ENCODE measurements at regions not wholly inside any gene's neighbourhood (a gene's known extent, or its start where the extent isn't known, plus 50 kb on each side); places are given as distances from the start of the nearest gene placed in this dataset.
"Not testable (repeated sequence)": the region's sequence is repeated elsewhere in the genome, so short reads cannot be mapped to it uniquely, and the experiment has no call there.

DNA sequence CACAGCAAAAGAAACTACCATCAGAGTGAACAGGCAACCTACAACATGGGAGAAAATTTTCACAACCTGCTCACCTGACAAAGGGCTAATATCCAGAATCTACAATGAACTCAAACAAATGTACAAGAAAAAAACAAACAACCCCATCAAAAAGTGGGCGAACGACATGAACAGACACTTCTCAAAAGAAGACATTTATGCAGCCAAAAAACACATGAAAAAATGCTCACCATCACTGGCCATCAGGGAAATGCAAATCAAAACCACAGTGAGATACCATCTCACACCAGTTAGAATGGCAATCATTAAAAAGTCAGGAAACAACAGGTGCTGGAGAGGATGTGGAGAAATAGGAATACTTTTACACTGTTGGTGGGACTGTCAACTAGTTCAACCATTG is 207.8 kb downstream of the USP6NL start:
- DNase-seq (ENCODE audit: low read depth in 2 of 2), result not testable (repeated sequence)

DNA sequence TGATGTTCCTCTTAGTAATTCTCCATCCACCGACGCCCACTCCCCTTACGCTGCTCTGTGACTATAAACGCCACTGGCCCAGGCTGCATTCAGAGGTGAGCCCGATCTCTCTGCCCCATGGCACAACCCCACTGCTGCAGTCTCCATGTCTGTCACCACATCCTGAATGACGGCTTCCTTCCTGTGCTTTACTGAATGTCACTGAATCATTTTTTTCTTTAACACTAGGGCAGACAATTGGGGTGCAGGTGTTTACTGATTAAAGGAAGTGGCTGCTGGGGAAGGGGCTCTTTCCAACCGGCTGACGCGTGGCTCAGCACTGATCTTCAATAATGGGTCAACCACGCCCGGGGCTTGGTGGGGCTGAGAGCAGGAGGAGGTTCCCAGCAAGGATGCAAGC is 208.3 kb downstream of the USP6NL start:
- DNase-seq (ENCODE audit: low read depth in 2 of 2), result peak; percentile 9 to 37

DNA sequence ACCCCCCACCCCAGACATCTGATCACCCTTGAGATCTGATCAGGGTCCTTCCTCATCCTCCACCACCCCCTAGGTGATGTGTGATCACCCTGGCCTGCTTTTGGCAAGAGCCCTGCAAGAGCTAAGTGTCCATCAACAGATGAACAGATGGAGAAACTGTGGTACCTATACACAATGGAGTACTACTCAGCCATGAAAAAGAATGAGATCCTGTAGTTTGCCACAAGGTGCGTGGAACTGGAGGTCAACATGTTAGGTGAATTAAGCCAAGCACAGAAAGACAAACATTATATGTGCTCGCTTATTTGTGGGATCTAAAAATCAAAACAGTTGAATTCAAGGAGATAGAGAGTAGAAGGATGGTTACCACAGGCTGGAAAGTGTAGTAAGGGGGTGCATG is 209.1 kb downstream of the USP6NL start:
- DNase-seq (ENCODE audit: low read depth in 2 of 2), result no peak

DNA sequence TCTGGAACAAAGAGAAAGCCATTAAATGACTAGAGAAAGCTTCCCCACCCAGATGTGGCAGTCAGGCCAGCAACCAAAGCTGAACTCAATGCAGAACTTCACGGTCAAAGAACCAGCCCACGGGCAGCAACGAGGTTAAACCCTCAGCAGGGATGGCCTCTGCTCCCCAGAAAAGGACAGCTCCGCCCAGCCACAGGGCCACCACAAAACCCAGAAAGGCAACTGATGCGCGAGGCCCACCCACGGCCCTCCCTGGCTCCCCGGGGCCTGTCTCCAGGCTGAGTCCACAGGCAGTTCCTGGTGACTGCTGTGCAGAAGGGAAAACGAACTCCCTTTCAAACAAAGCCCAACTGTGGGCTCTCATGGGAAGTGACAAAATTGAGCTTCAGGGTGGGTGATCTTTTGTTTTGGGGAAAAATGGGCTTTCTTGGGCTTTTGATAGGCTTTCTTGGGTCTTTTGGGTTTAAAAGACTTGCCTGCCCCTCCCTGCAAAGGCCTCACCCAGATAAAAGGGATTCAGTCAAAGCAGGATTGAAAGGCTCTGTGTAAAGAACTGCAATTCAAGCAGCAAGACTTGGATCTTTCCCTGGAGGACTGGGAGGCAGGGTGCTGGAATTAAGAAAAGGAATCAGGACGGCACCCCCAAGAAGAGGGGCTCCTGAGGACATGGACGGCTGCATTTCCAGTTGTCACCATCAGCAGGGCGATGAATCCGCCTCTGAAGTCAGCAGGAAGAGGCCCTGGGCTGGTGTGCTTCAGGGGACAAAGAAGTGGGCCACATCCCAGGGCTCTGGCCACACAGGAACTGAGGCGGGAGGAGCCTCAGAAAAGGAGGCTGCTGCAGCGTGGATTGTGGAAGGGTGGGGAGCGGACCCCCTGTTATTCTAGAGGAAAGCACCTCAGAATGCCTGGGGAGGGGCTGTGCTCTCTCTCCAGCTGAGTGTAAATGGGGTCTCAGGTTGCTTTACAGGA is 209.9 kb downstream of the USP6NL start:
- no peak for DNase-seq (ENCODE audit: low read depth in 2 of 2)

DNA sequence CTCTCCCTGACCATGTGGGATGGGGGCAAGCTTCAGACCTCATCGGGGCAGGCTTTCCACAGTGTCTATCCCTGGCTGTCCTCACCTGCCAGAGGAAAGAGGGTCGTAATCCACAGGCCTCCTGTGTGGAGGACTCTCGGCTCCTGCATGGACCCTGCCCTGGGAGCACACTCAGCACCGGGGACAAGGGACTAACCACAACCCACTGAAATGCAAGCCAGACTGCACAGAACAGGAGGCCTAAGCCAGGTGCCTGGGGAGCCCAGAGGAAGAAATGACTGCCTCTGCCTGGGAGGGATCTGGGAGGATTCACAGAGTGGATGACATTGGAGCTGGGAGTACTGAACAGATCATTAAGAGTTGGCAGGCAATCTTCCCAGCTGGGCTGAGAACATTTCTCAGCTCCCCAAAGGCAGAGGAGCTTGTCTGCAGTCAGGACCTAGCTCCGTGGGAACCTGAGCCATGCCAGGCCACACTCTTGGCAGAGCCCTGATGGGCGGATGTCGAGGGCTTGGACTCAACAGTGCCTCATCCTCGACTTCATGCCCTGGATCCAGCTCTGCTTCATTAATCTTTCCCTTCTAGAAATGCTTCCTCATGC is 213.4 kb downstream of the USP6NL start:
- no peak for DNase-seq (ENCODE audit: low read depth in 2 of 2)

DNA sequence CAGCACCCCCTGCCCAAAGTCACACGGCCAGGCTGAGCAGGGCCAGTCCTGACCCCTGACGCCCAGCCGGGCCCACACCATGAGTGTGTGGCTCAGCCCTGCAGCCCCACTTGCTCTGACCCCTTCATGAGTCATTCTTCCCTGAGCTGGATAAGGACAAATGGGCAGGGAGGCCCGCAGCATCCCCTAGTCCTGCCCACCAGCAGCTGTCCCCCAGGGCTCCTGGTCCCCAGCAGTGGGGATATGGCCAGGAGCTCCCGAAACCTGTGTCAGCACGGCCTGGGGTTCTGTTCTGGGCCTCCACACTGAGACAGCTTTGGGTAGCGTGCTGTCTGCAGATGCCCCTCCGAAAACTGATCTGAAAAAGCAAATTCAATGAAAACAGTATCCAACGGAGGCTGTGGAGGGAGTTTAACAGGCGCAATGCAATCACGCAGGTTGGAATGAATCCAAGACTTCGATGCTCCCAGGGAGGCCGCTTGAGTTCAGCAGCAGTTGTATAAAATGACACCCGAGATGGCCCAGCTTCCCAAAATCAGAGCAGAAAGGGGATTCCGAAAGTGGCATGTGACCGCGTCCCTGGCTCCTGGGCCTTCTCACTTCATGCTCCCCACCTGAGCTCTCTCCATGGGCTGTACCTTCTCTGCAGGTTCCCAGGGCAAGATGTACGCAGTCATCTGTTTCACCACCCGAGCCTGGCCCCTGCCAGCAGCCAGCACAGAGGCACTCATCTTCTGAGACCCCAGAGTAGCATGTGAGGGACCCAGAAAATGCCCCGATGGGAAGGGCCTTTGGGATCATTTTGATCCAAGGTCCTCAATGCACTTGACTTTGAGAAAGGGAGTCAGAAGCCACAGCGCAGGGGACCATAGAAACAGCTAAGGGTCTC is 214.1 kb downstream of the USP6NL start:
- no peak for DNase-seq (ENCODE audit: low read depth in 2 of 2)

DNA sequence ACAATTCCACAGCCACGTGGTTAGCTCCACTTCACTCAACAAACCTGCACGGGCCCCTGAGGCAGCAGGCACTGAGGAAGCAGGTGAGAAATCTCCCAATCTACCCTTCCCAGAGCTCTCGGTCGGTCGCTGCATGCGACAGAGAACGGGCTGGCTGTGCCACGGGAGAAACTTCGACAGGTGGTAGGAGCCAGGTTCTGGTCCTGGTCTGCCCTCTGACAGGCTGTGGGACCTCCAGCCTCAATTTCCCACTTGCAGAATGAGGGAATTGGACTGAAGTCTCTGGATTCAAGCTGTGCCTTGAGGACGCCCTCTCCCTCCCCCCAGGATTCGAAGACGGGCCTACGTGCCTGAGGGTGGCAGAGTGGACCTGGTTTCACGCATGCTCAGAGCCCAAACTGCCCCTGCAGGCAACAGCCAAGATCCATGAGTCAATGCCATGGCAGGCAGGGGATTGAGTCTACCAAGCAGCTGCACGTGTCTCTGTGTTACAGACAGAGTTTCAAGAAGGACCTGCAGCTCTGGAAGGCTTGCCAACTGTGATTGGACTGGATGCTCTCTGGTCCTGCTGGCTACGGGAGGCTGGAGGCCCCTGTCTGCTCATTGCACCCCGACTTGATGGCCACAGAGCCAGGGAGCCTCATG is 215.0 kb downstream of the USP6NL start:
- DNase-seq (ENCODE audit: low read depth in 2 of 2), result no peak

DNA sequence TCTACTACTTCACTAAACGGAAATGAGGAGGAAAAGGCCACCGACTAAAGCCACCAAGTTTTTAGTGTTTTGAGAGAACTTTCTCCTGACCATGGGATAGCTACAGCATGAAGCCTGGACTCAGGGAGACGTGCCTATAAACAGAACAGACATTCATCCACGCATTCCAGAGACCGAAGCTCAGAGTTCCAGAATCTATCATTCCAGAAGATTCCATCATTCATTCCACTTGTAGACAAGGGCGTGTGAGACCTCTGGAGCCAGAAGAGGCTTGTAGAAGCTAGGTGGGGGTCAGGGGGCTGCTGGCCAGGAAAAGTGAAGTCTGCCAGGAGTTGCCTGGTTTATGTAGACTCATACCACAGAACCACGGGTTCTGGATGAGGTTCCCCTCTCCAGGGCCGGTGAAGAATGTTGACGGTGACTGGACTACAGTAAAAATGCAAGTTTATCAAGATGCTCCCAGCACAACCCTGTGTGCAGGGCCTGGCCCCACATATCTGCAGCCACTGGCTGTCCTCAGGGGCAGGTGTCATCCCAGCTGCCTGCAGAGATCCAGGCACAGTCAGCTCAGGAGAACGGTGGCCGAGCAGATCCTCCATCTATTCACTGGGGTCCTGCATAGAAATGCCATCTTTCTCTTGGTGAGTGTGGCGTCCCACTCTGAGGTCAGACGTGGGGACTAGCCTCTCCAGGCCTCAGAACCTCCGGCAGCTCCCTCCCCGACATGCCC is 215.7 kb downstream of the USP6NL start:
- no peak for DNase-seq (ENCODE audit: low read depth in 2 of 2)

DNA sequence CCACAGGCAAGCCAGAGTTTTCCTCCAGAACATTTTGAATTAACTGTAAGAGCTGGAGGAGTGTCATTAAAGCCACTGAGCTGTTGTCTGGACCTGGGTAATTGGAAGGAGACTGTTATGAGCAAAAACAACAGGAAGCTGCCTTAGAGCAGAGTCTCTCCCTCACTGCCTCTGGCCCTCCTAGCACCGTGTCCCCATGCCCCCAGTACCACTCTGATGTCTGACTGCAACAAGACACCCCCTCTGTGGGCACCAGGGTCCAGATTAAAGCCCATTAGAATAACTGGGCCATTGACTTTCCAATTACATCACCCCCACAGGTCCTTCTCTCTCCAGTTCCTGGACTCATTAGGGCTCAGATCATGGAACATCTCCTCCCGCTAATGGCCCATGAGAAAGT is 216.3 kb downstream of the USP6NL start:
- DNase-seq (ENCODE audit: low read depth in 2 of 2), result no peak

DNA sequence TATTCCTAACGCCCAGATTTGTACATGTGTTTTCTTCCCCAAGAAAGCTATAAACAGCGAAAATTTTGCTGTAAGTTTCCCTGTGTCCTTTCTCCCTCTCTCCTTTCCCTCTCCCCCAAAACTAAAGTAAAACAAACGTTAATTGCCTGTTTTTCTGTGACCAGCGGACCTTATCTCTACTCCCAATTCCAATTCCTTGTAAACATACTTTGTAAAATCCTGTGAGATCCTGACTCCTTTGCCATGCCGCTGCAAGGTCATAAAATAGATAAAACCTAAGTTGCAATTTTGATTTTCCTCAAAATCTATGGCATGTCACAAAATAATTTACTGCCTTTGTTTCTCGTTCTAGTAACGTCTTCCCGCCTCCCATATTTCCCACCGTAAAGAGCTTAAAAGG is 217.6 kb downstream of the USP6NL start:
- DNase-seq (ENCODE audit: low read depth in 2 of 2), result no peak

DNA sequence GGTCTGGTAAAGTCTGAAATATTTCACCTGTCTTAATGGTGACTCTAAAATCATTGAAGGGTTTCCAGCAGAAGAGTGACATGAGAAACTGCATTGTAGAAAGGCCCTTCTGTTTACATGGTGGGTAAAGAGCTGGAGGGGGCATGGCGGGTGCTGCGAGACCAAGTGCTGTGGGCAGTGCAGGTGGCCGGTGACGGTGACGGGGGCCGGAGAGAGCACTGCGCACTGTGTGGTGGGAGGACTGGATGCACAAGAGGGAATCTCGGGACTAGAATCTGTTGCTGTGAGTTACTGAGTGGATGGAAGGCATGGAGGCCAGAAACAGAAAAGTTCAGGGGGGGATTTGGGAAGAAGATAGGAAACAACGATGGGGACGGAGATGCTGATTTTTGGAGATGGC is 218.7 kb downstream of the USP6NL start:
- DNase-seq (ENCODE audit: low read depth in 2 of 2), result no peak

DNA sequence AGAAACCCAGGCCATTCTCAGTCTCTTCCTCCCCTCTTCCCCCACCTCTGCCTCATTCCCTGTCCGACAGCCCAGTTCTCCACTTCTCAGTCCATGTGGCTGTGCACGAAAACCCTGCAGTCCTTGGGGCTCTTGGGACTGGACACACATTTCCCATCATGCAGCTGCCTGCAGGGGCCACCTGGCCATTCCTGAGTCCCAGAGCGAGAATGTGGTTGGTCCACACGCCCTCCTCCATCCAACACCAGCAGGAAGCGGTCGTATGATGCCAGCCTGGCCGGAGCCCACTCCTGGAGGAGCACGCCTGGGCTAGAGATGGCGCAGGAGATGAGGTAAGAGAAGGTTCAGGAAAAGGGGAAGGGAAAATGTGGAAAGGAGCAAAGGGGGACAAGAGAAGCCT is 222.5 kb downstream of the USP6NL start:
- no peak for DNase-seq (ENCODE audit: low read depth in 2 of 2)

DNA sequence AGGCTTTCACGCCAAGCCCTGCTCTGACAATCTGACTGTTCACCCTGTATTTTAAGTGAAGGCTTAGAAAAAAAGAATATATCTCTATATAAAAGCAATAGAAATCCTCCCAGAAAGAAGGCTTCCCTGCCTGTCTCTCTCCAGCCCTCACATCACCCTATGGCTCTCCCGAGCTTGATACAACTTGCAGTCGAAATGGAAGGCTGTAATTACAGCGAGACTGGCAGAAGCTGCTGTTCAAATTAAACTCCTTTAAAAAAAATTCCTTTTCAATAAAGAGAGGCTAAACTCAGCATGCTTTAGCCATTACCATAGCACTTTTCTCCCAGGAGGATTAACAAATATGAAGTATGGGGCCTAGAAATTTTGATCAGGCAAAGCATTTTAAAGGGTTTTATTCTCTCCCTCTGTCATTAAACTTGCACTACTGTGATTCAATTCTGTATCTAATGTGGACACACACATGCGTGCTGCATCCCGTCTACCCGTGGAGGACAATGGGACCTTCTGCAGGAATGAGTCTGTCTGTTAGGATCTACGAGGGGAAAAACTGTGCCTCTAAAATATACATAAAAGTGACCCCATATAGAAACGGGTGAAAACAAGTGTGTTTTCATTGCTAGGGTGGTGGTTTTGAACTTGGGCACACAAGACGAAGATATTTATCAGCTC is 223.8 kb downstream of the USP6NL start:
- no peak for DNase-seq (ENCODE audit: low read depth in 2 of 2)

DNA sequence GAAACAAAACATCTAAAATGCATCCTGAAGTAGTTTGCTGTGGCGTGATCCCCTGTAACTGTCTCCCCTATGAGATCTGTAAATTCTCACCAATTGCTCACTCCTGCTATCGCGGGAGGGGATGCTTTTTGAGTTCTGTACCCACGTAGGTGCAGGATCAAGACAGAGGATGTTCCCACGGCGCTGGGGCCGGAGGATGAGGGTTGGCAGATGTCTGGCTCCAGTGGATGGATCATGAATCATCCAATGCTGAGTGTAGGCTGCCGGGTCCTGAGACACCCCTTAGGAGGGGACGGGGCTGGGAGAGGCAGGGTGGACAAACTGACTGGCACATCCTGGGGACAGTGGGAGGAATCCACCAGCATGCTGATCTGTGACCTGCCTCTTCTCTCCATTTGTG is 224.4 kb downstream of the USP6NL start:
- no peak for DNase-seq (ENCODE audit: low read depth in 2 of 2)
